ENCODE measurements at regions not wholly inside any gene's neighbourhood (a gene's known extent, or its start where the extent isn't known, plus 50 kb on each side); places are given as distances from the start of the nearest gene placed in this dataset.

GRCh38 chr21:36636016-36636415 is 62.9 kb upstream of the SIM2 start:
- no peak for TF ChIP-seq CTCF (IDR thresholded peaks at IDR 0.05; ENCODE audit: control insufficient read depth, extremely low read depth, insufficient read depth)
- DNase-seq (ENCODE audit: low read depth), result no peak
- no peak overlapping the region for H3K4me3 ChIP-seq (ENCODE audit: low read depth, low read length)

- no peak for DNase-seq (ENCODE audit: low read depth)
- no peak overlapping the region for H3K4me3 ChIP-seq (ENCODE audit: low read depth, low read length)
- TF ChIP-seq CTCF (IDR thresholded peaks at IDR 0.05; ENCODE audit: control insufficient read depth, extremely low read depth, insufficient read depth), result no peak
These were observed 62.5 kb upstream of the SIM2 start for GRCh38 chr21:36636439-36636838.

- no peak for TF ChIP-seq CTCF (IDR thresholded peaks at IDR 0.05; ENCODE audit: control insufficient read depth, extremely low read depth, insufficient read depth)
These were observed 59.1 kb upstream of the SIM2 start for GRCh38 chr21:36639769-36640168.

GRCh38 chr21:36640174-36640720 is 58.7 kb upstream of the SIM2 start:
- no peak for DNase-seq (ENCODE audit: low read depth)
- no peak overlapping the region for H3K4me3 ChIP-seq (ENCODE audit: low read depth, low read length)

More at GRCh38 chr21:36639769-36640168, 59.1 kb upstream of the SIM2 start:
- DNase-seq (ENCODE audit: low read depth), result no peak
- no peak overlapping the region for H3K4me3 ChIP-seq (ENCODE audit: low read depth, low read length)

GRCh38 chr21:36640721-36641244 is 58.1 kb upstream of the SIM2 start:
- TF ChIP-seq CTCF (IDR thresholded peaks at IDR 0.05; ENCODE audit: control insufficient read depth, extremely low read depth, insufficient read depth), result no peak
- no peak overlapping the region for H3K4me3 ChIP-seq (ENCODE audit: low read depth, low read length)
- no peak for DNase-seq (ENCODE audit: low read depth)

More at GRCh38 chr21:36640174-36640720, 58.7 kb upstream of the SIM2 start:
- TF ChIP-seq CTCF (IDR thresholded peaks at IDR 0.05; ENCODE audit: control insufficient read depth, extremely low read depth, insufficient read depth), result no peak

GRCh38 chr21:36641346-36641745 is 57.6 kb upstream of the SIM2 start:
- DNase-seq (ENCODE audit: low read depth), result no peak

More at GRCh38 chr21:36641346-36641745, 57.6 kb upstream of the SIM2 start:
- no peak overlapping the region for H3K4me3 ChIP-seq (ENCODE audit: low read depth, low read length)
- no peak for TF ChIP-seq CTCF (IDR thresholded peaks at IDR 0.05; ENCODE audit: control insufficient read depth, extremely low read depth, insufficient read depth)
